ENCODE measurements at regions not wholly inside any gene's neighbourhood (a gene's known extent, or its start where the extent isn't known, plus 50 kb on each side); places are given as distances from the start of the nearest gene placed in this dataset.
A peak's percentile ranks its signal among the peaks of the same experiment; 100 is the strongest.

- no peaks in the 10 kb centered on the region for H3K4me1 ChIP-seq
- DNase-seq (ENCODE audit: low spot score in 2 of 2): peak in 1 of 2 donors; percentile 32
- intact Hi-C loops (cut with DNase I; ENCODE audit: low total_unique reads): no loop called here
- no peaks in the 10 kb centered on the region for H3K36me3 ChIP-seq
- no peaks in the 10 kb centered on the region for H3K9me3 ChIP-seq
- no peaks in the 10 kb centered on the region for H3K27me3 ChIP-seq
- no peak overlapping the region for H3K27ac ChIP-seq
- no peak for TF ChIP-seq POLR2A (IDR thresholded peaks at IDR 0.05)
- TF ChIP-seq, protein P1, sequence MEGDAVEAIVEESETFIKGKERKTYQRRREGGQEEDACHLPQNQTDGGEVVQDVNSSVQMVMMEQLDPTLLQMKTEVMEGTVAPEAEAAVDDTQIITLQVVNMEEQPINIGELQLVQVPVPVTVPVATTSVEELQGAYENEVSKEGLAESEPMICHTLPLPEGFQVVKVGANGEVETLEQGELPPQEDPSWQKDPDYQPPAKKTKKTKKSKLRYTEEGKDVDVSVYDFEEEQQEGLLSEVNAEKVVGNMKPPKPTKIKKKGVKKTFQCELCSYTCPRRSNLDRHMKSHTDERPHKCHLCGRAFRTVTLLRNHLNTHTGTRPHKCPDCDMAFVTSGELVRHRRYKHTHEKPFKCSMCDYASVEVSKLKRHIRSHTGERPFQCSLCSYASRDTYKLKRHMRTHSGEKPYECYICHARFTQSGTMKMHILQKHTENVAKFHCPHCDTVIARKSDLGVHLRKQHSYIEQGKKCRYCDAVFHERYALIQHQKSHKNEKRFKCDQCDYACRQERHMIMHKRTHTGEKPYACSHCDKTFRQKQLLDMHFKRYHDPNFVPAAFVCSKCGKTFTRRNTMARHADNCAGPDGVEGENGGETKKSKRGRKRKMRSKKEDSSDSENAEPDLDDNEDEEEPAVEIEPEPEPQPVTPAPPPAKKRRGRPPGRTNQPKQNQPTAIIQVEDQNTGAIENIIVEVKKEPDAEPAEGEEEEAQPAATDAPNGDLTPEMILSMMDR (IDR thresholded peaks at IDR 0.05): peak in 2 of 3 donors; percentile 38 to 43
- H3K4me3 ChIP-seq: no peak overlapping the region
Observed at GRCh38 chr10:62610649-62611229, 193.8 kb upstream of the ADO start.

DNA sequence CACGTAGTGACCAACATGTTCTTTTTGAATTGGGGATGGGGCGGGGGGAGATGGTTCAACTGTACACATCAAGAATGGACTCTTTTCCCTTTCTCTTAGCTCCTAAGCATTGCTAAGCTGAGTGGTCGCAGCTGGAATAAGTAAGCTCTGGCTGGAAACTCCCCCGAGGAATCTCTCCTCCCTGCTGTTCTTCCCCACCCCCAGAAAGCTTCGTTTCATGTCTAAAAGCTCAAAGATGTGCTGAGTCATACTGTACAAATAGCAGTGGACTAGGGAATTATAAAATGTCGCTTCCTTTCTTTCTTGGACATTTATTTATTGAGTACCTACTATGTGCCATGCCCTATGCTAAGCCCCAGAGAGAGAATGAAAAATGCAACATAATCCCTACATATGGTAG, 191.1 kb upstream of the ADO start:
- no peak for TF ChIP-seq POLR2AphosphoS5 (IDR thresholded peaks at IDR 0.05)
- no peak for TF ChIP-seq POLR2A (IDR thresholded peaks at IDR 0.05)
- TF ChIP-seq, protein P1 (IDR thresholded peaks at IDR 0.05): no peak
- Histone ChIP-seq H3K27me3 (no peaks in the 10 kb centered on the region), H3K4me3 (no peak overlapping the region), H3K27ac (no peak overlapping the region), H3K4me1 (no peaks in the 10 kb centered on the region), H3K9me3 (no peaks in the 10 kb centered on the region), H3K36me3 (no peaks in the 10 kb centered on the region)
- no peak for DNase-seq (ENCODE audit: low spot score in 2 of 2)
- intact Hi-C loops (cut with DNase I; ENCODE audit: low total_unique reads): no loop called here

DNA sequence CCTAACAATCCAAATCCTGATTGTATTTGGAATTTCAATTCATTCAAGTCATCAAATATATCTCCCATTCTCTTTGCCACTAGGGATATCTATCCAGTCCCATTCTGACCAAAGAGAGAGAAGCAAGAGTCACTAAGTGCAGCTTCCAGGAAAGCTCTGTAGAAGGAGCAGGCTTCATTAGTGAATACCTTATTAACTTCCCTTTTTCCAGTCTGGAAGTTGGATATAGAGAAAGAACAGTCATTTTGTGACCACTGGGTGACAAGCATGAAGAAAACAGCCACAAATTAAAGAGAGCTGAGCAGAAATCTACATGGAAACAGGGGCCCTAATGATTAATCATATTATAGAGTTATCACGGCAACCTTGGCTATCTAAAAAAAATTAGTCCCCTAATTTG, 190.7 kb upstream of the ADO start:
- TF ChIP-seq POLR2A (IDR thresholded peaks at IDR 0.05) (no peak), POLR2AphosphoS5 (IDR thresholded peaks at IDR 0.05) (no peak)
- TF ChIP-seq, protein P1 (IDR thresholded peaks at IDR 0.05): no peak
- H3K27ac ChIP-seq: no peak overlapping the region
- no peaks in the 10 kb centered on the region for H3K27me3 ChIP-seq
- no peaks in the 10 kb centered on the region for H3K4me1 ChIP-seq
- no peaks in the 10 kb centered on the region for H3K9me3 ChIP-seq
- no peak for DNase-seq (ENCODE audit: low spot score in 2 of 2)
- H3K36me3 ChIP-seq: no peaks in the 10 kb centered on the region
- intact Hi-C loops (cut with DNase I; ENCODE audit: low total_unique reads): no loop called here
- H3K4me3 ChIP-seq: no peak overlapping the region

DNA sequence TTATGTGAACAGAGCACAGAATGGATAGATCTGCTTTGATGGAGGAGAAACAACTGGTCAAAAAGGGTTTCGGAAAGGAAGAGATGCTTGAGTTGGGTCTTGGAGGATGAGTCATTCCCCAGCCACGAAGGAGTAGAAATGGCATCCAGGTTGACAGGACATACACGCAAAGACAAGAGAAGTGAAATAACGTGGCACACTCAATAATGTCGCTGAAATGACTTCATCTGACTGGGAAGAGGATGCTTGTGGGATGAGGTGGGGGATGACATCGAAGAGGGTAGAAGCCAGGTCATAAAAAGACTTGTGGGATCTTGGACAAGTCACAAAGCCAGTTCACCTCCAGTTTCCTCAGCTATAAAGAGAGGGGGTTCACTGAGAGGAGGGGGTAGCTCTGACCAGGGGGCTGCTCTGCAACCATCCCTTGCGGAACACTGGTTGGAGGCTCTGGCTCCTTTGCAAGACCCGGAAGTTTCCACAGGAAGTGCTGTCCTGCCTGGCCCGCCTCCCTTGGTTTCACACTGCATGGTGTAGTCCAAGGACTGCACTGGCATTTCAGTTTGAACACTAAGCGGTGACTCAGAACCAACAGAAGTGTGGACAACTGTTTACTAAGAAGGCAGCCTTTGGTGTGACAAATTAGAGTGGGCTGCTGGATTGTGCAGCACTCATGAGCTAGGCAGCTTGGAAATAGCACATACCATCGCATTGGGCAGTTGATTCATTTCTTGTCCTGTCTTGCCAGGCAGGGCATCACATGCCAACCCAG, 189.9 kb upstream of the ADO start:
- Histone ChIP-seq H3K27ac (peak overlapping the region in 1 of 2 donors; percentile 32), H3K4me3 (no peak overlapping the region), H3K27me3 (no peaks in the 10 kb centered on the region), H3K9me3 (no peaks in the 10 kb centered on the region), H3K4me1 (no peaks in the 10 kb centered on the region), H3K36me3 (no peaks in the 10 kb centered on the region)
- no peak for TF ChIP-seq POLR2AphosphoS5 (IDR thresholded peaks at IDR 0.05)
- TF ChIP-seq POLR2A (IDR thresholded peaks at IDR 0.05): no peak
- TF ChIP-seq, protein P1 (IDR thresholded peaks at IDR 0.05): no peak
- peak in 1 of 2 donors; percentile 22 for DNase-seq (ENCODE audit: low spot score in 2 of 2)
- intact Hi-C loops (cut with DNase I; ENCODE audit: low total_unique reads): no loop called here

DNA sequence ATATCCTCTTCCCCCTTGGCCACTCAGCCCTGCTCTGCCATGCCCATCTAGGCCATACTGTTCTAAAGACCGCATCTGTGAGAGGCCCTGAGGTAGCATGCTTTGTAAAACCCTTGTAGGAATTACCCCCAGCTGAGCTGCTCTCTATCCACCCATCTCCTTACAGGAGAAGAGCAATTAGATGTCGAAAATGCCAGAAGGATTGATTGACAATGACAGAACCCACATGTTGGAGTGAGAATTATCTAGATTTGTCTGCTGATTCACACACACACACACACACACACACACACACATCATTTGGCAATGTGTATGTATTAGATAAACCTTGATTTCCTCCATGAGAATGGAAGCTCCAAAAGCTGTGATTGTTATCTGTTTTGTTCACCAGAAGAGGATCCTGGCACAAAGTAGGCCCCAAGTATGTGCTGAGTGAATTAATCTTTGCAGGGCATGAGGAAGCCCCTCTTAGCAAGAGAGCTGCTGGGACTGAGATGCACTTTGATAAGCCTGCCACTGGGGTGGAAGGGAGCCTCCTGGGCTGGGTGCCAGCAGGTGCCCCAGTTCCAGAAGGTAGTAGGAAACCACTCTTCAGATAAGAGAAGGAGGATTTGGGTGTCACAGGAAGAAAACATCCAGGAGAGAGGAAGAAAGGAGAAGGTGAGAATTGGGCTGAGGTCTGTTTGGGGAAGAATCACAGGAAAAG, 187.5 kb upstream of the ADO start:
- Histone ChIP-seq H3K27me3 (no peaks in the 10 kb centered on the region), H3K4me3 (no peak overlapping the region), H3K4me1 (no peaks in the 10 kb centered on the region), H3K36me3 (no peaks in the 10 kb centered on the region), H3K9me3 (no peaks in the 10 kb centered on the region), H3K27ac (no peak overlapping the region)
- no peak for TF ChIP-seq POLR2AphosphoS5 (IDR thresholded peaks at IDR 0.05)
- TF ChIP-seq, protein P1 (IDR thresholded peaks at IDR 0.05): no peak
- TF ChIP-seq POLR2A (IDR thresholded peaks at IDR 0.05): no peak
- no peak for DNase-seq (ENCODE audit: low spot score in 2 of 2)
- intact Hi-C loops (cut with DNase I; ENCODE audit: low total_unique reads): no loop called here

Measured in breast epithelium (tissue), 4 donors.